ENCODE measurements at regions not wholly inside any gene's neighbourhood (a gene's known extent, or its start where the extent isn't known, plus 50 kb on each side); places are given as distances from the start of the nearest gene placed in this dataset.

- TF ChIP-seq CTCF (IDR thresholded peaks at IDR 0.05): no peak
- H3K4me1 Mint-ChIP-seq (ENCODE audit: low read depth): peaks cover 61% of the 10 kb centered on the region
- H3K9me3 Mint-ChIP-seq: no peaks in the 10 kb centered on the region
- no peaks in the 10 kb centered on the region for H3K27me3 Mint-ChIP-seq (ENCODE audit: insufficient read depth)
- peak overlapping the region; percentile 36; the same call in 1 of the 2 replicates for H3K4me3 Mint-ChIP-seq
- H3K36me3 Mint-ChIP-seq (ENCODE audit: low read depth): no peaks in the 10 kb centered on the region
- no peak for DNase-seq
- H3K27ac Mint-ChIP-seq: peak overlapping the region; percentile 77
Measured at GRCh38 chr5:67300326-67300725, 103.7 kb upstream of the CD180 start.

GRCh38 chr5:67299231-67299735, 102.7 kb upstream of the CD180 start:
- no peak for TF ChIP-seq CTCF (IDR thresholded peaks at IDR 0.05)
- no peaks in the 10 kb centered on the region for H3K9me3 Mint-ChIP-seq
- H3K4me3 Mint-ChIP-seq: no peak overlapping the region
- peaks cover 50% of the 10 kb centered on the region for H3K4me1 Mint-ChIP-seq (ENCODE audit: low read depth)
- no peaks in the 10 kb centered on the region for H3K27me3 Mint-ChIP-seq (ENCODE audit: insufficient read depth)
- H3K27ac Mint-ChIP-seq: no peak overlapping the region; the same call in 1 of the 2 replicates
- no peak for DNase-seq
- no peaks in the 10 kb centered on the region for H3K36me3 Mint-ChIP-seq (ENCODE audit: low read depth)

GRCh38 chr5:67297802-67298532, 101.4 kb upstream of the CD180 start:
- no peaks in the 10 kb centered on the region for H3K9me3 Mint-ChIP-seq
- no peak for DNase-seq
- no peak for TF ChIP-seq CTCF (IDR thresholded peaks at IDR 0.05)
- no peak overlapping the region for H3K27ac Mint-ChIP-seq
- no peaks in the 10 kb centered on the region for H3K36me3 Mint-ChIP-seq (ENCODE audit: low read depth)
- no peak overlapping the region for H3K4me3 Mint-ChIP-seq
- H3K27me3 Mint-ChIP-seq (ENCODE audit: insufficient read depth): no peaks in the 10 kb centered on the region
- peaks cover 37% of the 10 kb centered on the region for H3K4me1 Mint-ChIP-seq (ENCODE audit: low read depth)

GRCh38 chr5:67297376-67297775, 100.8 kb upstream of the CD180 start:
- no peak for DNase-seq
- no peak for TF ChIP-seq CTCF (IDR thresholded peaks at IDR 0.05)
- H3K36me3 Mint-ChIP-seq (ENCODE audit: low read depth): no peaks in the 10 kb centered on the region
- peaks cover 33% of the 10 kb centered on the region for H3K4me1 Mint-ChIP-seq (ENCODE audit: low read depth)
- H3K27me3 Mint-ChIP-seq (ENCODE audit: insufficient read depth): no peaks in the 10 kb centered on the region
- H3K9me3 Mint-ChIP-seq: no peaks in the 10 kb centered on the region
- H3K27ac Mint-ChIP-seq: no peak overlapping the region
- H3K4me3 Mint-ChIP-seq: no peak overlapping the region

- DNase-seq: no peak
- Mint-ChIP-seq H3K4me1 (ENCODE audit: low read depth) (peaks cover 29% of the 10 kb centered on the region), H3K27me3 (ENCODE audit: insufficient read depth) (peaks cover 1% of the 10 kb centered on the region; the same call in 1 of the 2 replicates), H3K36me3 (ENCODE audit: low read depth) (no peaks in the 10 kb centered on the region), H3K27ac (no peak overlapping the region), H3K9me3 (no peaks in the 10 kb centered on the region), H3K4me3 (no peak overlapping the region)
- TF ChIP-seq CTCF (IDR thresholded peaks at IDR 0.05): no peak
Measured at GRCh38 chr5:67294266-67294938, 97.8 kb upstream of the CD180 start.

Data from HFFc6 (cell line).